ENCODE measurements at regions not wholly inside any gene's neighbourhood (a gene's known extent, or its start where the extent isn't known, plus 50 kb on each side); places are given as distances from the start of the nearest gene placed in this dataset.

- H4K20me1 ChIP-seq (ENCODE audit: insufficient read depth, low read length), result no peaks in the 10 kb centered on the region
- H3K79me2 ChIP-seq (ENCODE audit: low read length), result no peaks in the 10 kb centered on the region
- no peak overlapping the region for H2AFZ ChIP-seq (ENCODE audit: low read depth, low read length)
- no peaks in the 10 kb centered on the region for H3K9me3 ChIP-seq (ENCODE audit: insufficient read depth, low read length)
- H3K27me3 ChIP-seq (ENCODE audit: low read depth, low read length), result no peaks in the 10 kb centered on the region
- H3K4me1 ChIP-seq (ENCODE audit: low read length), result no peaks in the 10 kb centered on the region; the same call in 1 of the 2 replicates
- H3K9ac ChIP-seq (ENCODE audit: low read length), result no peak overlapping the region
- H3K4me2 ChIP-seq (ENCODE audit: low read length), result no peak overlapping the region
- TF ChIP-seq EZH2phosphoT487 (IDR thresholded peaks at IDR 0.05; ENCODE audit: low read depth) (no peak), CTCF (IDR thresholded peaks at IDR 0.05; ENCODE audit: low read depth, low read length) (no peak)
- no peak overlapping the region for H3K27ac ChIP-seq (ENCODE audit: low read length)
- no peak overlapping the region for H3K4me3 ChIP-seq (ENCODE audit: low read length)
- H3K36me3 ChIP-seq (replicated peaks; ENCODE audit: low read depth, low read length), result no peaks in the 10 kb centered on the region
Observed at GRCh38 chr5:8660133-8660893, 791.4 kb downstream of the MTRR start.

DNA sequence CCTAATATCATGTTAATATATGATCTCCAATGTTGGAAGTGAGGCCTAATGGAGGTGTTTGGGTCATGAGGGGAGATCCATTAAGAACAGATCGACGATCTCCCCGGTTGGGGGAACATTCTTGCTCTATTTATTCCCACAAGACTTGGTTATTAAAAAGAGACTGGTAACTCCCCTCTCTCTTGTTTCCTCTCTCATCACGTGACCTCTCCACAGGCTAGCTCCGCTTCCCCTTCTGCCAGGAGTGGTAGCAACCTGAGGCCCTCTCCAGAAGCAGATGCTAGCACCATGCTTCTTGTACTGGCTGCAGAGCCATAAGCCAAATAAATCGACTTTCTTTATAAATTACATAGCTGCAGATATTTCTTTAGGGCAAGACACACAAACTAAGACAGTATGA, 794.4 kb downstream of the MTRR start:
- TF ChIP-seq EZH2phosphoT487 (IDR thresholded peaks at IDR 0.05; ENCODE audit: low read depth) (no peak), CTCF (IDR thresholded peaks at IDR 0.05; ENCODE audit: low read depth, low read length) (no peak)
- Histone ChIP-seq H3K9me3 (ENCODE audit: insufficient read depth, low read length) (no peaks in the 10 kb centered on the region), H2AFZ (ENCODE audit: low read depth, low read length) (no peak overlapping the region)

GRCh38 chr5:8675182-8675581, 806.2 kb downstream of the MTRR start:
- TF ChIP-seq CTCF (IDR thresholded peaks at IDR 0.05; ENCODE audit: low read depth, low read length) (no peak), EZH2phosphoT487 (IDR thresholded peaks at IDR 0.05; ENCODE audit: low read depth) (no peak)
- H3K36me3 ChIP-seq (replicated peaks; ENCODE audit: low read depth, low read length), result no peaks in the 10 kb centered on the region
- no peaks in the 10 kb centered on the region for H3K4me1 ChIP-seq (ENCODE audit: low read length)
- no peak overlapping the region for H3K27ac ChIP-seq (ENCODE audit: low read length)
- H3K79me2 ChIP-seq (ENCODE audit: low read length), result no peaks in the 10 kb centered on the region
- no peaks in the 10 kb centered on the region for H3K9me3 ChIP-seq (ENCODE audit: insufficient read depth, low read length)
- no peak overlapping the region for H2AFZ ChIP-seq (ENCODE audit: low read depth, low read length)
- no peaks in the 10 kb centered on the region for H4K20me1 ChIP-seq (ENCODE audit: insufficient read depth, low read length)
- no peaks in the 10 kb centered on the region for H3K27me3 ChIP-seq (ENCODE audit: low read depth, low read length)
- no peak overlapping the region for H3K4me2 ChIP-seq (ENCODE audit: low read length)
- H3K4me3 ChIP-seq (ENCODE audit: low read length), result no peak overlapping the region
- H3K9ac ChIP-seq (ENCODE audit: low read length), result no peak overlapping the region

More for the DNA sequence above, 794.4 kb downstream of the MTRR start:
- no peaks in the 10 kb centered on the region for H3K27me3 ChIP-seq (ENCODE audit: low read depth, low read length)
- H3K4me3 ChIP-seq (ENCODE audit: low read length), result no peak overlapping the region
- no peak overlapping the region for H3K9ac ChIP-seq (ENCODE audit: low read length)
- H3K79me2 ChIP-seq (ENCODE audit: low read length), result no peaks in the 10 kb centered on the region
- no peaks in the 10 kb centered on the region for H4K20me1 ChIP-seq (ENCODE audit: insufficient read depth, low read length)
- no peak overlapping the region for H3K27ac ChIP-seq (ENCODE audit: low read length)
- H3K36me3 ChIP-seq (replicated peaks; ENCODE audit: low read depth, low read length), result no peaks in the 10 kb centered on the region
- no peak overlapping the region for H3K4me2 ChIP-seq (ENCODE audit: low read length)
- no peaks in the 10 kb centered on the region; the same call in 1 of the 2 replicates for H3K4me1 ChIP-seq (ENCODE audit: low read length)

- no peak for TF ChIP-seq CTCF (IDR thresholded peaks at IDR 0.05; ENCODE audit: low read depth, low read length)
- no peak for TF ChIP-seq EZH2phosphoT487 (IDR thresholded peaks at IDR 0.05; ENCODE audit: low read depth)
- Histone ChIP-seq H3K4me1 (ENCODE audit: low read length) (no peaks in the 10 kb centered on the region), H3K9ac (ENCODE audit: low read length) (no peak overlapping the region), H4K20me1 (ENCODE audit: insufficient read depth, low read length) (no peaks in the 10 kb centered on the region), H2AFZ (ENCODE audit: low read depth, low read length) (no peak overlapping the region), H3K36me3 (replicated peaks; ENCODE audit: low read depth, low read length) (no peaks in the 10 kb centered on the region), H3K79me2 (ENCODE audit: low read length) (no peaks in the 10 kb centered on the region), H3K27me3 (ENCODE audit: low read depth, low read length) (no peaks in the 10 kb centered on the region), H3K27ac (ENCODE audit: low read length) (no peak overlapping the region), H3K4me3 (ENCODE audit: low read length) (no peak overlapping the region), H3K9me3 (ENCODE audit: insufficient read depth, low read length) (no peaks in the 10 kb centered on the region), H3K4me2 (ENCODE audit: low read length) (no peak overlapping the region)
Observed at GRCh38 chr5:8676695-8677094, 807.7 kb downstream of the MTRR start.
